ENCODE measurements at regions not wholly inside any gene's neighbourhood (a gene's known extent, or its start where the extent isn't known, plus 50 kb on each side); places are given as distances from the start of the nearest gene placed in this dataset.

GRCh38 chr9:116020801-116021200 is 132.8 kb upstream of the PAPPA start:
- Histone ChIP-seq H3K36me3 (replicated peaks; ENCODE audit: low read depth, low read length) (no peaks in the 10 kb centered on the region), H4K20me1 (ENCODE audit: insufficient read depth, low read length) (no peaks in the 10 kb centered on the region), H3K4me2 (ENCODE audit: low read length) (no peak overlapping the region), H3K27me3 (ENCODE audit: low read depth, low read length) (no peaks in the 10 kb centered on the region), H3K9me3 (ENCODE audit: insufficient read depth, low read length) (no peaks in the 10 kb centered on the region), H3K4me3 (ENCODE audit: low read length) (no peak overlapping the region), H3K4me1 (ENCODE audit: low read length) (no peaks in the 10 kb centered on the region), H2AFZ (ENCODE audit: low read depth, low read length) (no peak overlapping the region), H3K27ac (ENCODE audit: low read length) (no peak overlapping the region), H3K9ac (ENCODE audit: low read length) (no peak overlapping the region), H3K79me2 (ENCODE audit: low read length) (no peaks in the 10 kb centered on the region)
- TF ChIP-seq EZH2phosphoT487 (IDR thresholded peaks at IDR 0.05; ENCODE audit: low read depth) = no peak
- TF ChIP-seq, protein P1, sequence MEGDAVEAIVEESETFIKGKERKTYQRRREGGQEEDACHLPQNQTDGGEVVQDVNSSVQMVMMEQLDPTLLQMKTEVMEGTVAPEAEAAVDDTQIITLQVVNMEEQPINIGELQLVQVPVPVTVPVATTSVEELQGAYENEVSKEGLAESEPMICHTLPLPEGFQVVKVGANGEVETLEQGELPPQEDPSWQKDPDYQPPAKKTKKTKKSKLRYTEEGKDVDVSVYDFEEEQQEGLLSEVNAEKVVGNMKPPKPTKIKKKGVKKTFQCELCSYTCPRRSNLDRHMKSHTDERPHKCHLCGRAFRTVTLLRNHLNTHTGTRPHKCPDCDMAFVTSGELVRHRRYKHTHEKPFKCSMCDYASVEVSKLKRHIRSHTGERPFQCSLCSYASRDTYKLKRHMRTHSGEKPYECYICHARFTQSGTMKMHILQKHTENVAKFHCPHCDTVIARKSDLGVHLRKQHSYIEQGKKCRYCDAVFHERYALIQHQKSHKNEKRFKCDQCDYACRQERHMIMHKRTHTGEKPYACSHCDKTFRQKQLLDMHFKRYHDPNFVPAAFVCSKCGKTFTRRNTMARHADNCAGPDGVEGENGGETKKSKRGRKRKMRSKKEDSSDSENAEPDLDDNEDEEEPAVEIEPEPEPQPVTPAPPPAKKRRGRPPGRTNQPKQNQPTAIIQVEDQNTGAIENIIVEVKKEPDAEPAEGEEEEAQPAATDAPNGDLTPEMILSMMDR (IDR thresholded peaks at IDR 0.05; ENCODE audit: low read depth, low read length) = no peak

GRCh38 chr9:116027096-116027495 is 126.5 kb upstream of the PAPPA start:
- Histone ChIP-seq H2AFZ (ENCODE audit: low read depth, low read length) (no peak overlapping the region), H3K79me2 (ENCODE audit: low read length) (no peaks in the 10 kb centered on the region)

GRCh38 chr9:116027511-116027910 is 126.1 kb upstream of the PAPPA start:
- Histone ChIP-seq H3K4me3 (ENCODE audit: low read length) (no peak overlapping the region), H3K27ac (ENCODE audit: low read length) (no peak overlapping the region), H3K4me1 (ENCODE audit: low read length) (peaks cover 6% of the 10 kb centered on the region), H4K20me1 (ENCODE audit: insufficient read depth, low read length) (no peaks in the 10 kb centered on the region), H3K9me3 (ENCODE audit: insufficient read depth, low read length) (no peaks in the 10 kb centered on the region), H3K4me2 (ENCODE audit: low read length) (peak overlapping the region; percentile 1; the same call in 1 of the 2 replicates), H2AFZ (ENCODE audit: low read depth, low read length) (no peak overlapping the region), H3K27me3 (ENCODE audit: low read depth, low read length) (no peaks in the 10 kb centered on the region), H3K9ac (ENCODE audit: low read length) (no peak overlapping the region), H3K36me3 (replicated peaks; ENCODE audit: low read depth, low read length) (no peaks in the 10 kb centered on the region), H3K79me2 (ENCODE audit: low read length) (no peaks in the 10 kb centered on the region)
- TF ChIP-seq, protein P1 (IDR thresholded peaks at IDR 0.05; ENCODE audit: low read depth, low read length) = no peak
- no peak for TF ChIP-seq EZH2phosphoT487 (IDR thresholded peaks at IDR 0.05; ENCODE audit: low read depth)

More at GRCh38 chr9:116027096-116027495, 126.5 kb upstream of the PAPPA start:
- Histone ChIP-seq H3K4me3 (ENCODE audit: low read length) (no peak overlapping the region), H3K4me2 (ENCODE audit: low read length) (no peak overlapping the region), H3K27ac (ENCODE audit: low read length) (no peak overlapping the region), H3K4me1 (ENCODE audit: low read length) (peaks cover 6% of the 10 kb centered on the region), H3K27me3 (ENCODE audit: low read depth, low read length) (no peaks in the 10 kb centered on the region), H3K36me3 (replicated peaks; ENCODE audit: low read depth, low read length) (no peaks in the 10 kb centered on the region), H3K9me3 (ENCODE audit: insufficient read depth, low read length) (no peaks in the 10 kb centered on the region), H4K20me1 (ENCODE audit: insufficient read depth, low read length) (no peaks in the 10 kb centered on the region), H3K9ac (ENCODE audit: low read length) (no peak overlapping the region)
- no peak for TF ChIP-seq EZH2phosphoT487 (IDR thresholded peaks at IDR 0.05; ENCODE audit: low read depth)
- TF ChIP-seq, protein P1 (IDR thresholded peaks at IDR 0.05; ENCODE audit: low read depth, low read length) = no peak

DNA sequence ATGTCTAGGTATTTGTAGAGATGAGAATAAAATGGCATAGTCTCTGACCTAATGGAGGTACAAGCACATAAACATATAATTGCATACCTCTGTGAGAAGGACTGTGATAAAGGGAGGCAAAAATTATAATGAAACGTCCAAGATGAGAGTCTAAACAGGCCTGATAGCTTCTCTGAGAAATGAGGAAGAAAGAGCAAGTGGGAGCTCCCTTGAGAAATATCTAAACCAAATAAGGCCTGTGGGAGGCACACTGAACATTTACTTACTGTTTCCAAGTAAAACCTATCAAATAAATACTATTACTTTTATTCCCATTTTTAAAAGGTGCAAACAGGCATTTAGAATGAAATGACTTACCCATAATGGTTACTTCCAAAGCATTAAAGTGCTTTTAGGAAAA is 125.6 kb upstream of the PAPPA start:
- H3K9ac ChIP-seq (ENCODE audit: low read length) = no peak overlapping the region
- H3K9me3 ChIP-seq (ENCODE audit: insufficient read depth, low read length) = no peaks in the 10 kb centered on the region
- no peaks in the 10 kb centered on the region for H3K79me2 ChIP-seq (ENCODE audit: low read length)
- H3K4me2 ChIP-seq (ENCODE audit: low read length) = peak overlapping the region; percentile 1; the same call in 1 of the 2 replicates
- peaks cover 6% of the 10 kb centered on the region for H3K4me1 ChIP-seq (ENCODE audit: low read length)
- H2AFZ ChIP-seq (ENCODE audit: low read depth, low read length) = no peak overlapping the region
- H3K27ac ChIP-seq (ENCODE audit: low read length) = no peak overlapping the region
- no peaks in the 10 kb centered on the region for H3K27me3 ChIP-seq (ENCODE audit: low read depth, low read length)
- no peaks in the 10 kb centered on the region for H3K36me3 ChIP-seq (replicated peaks; ENCODE audit: low read depth, low read length)
- no peak overlapping the region for H3K4me3 ChIP-seq (ENCODE audit: low read length)
- TF ChIP-seq, protein P1 (IDR thresholded peaks at IDR 0.05; ENCODE audit: low read depth, low read length) = no peak
- no peak for TF ChIP-seq EZH2phosphoT487 (IDR thresholded peaks at IDR 0.05; ENCODE audit: low read depth)
- H4K20me1 ChIP-seq (ENCODE audit: insufficient read depth, low read length) = no peaks in the 10 kb centered on the region

Measured in OCI-LY3 (cell line).